ENCODE measurements at regions not wholly inside any gene's neighbourhood (a gene's known extent, or its start where the extent isn't known, plus 50 kb on each side); places are given as distances from the start of the nearest gene placed in this dataset.
A peak's percentile ranks its signal among the peaks of the same experiment; 100 is the strongest.

DNA sequence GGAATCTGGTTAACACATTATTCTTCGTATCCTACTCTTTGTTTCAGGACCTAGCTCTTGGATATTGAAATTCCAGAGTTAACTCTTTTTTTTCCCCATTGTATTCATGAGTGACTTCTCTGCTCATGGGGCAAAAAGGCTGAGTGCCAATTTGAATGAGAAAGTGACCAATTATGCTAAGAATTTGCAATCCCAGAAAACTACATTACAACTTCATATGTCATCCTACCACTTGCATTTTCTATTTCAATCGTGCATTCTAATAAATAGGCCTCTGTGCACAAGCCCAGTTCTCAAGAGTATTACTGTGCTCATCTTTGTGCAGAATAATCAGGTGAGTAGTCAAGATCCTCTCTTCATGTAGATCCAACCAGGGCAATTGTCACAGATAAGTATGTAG is 537.8 kb downstream of the OTOL1 start:
- TF ChIP-seq, protein P1, sequence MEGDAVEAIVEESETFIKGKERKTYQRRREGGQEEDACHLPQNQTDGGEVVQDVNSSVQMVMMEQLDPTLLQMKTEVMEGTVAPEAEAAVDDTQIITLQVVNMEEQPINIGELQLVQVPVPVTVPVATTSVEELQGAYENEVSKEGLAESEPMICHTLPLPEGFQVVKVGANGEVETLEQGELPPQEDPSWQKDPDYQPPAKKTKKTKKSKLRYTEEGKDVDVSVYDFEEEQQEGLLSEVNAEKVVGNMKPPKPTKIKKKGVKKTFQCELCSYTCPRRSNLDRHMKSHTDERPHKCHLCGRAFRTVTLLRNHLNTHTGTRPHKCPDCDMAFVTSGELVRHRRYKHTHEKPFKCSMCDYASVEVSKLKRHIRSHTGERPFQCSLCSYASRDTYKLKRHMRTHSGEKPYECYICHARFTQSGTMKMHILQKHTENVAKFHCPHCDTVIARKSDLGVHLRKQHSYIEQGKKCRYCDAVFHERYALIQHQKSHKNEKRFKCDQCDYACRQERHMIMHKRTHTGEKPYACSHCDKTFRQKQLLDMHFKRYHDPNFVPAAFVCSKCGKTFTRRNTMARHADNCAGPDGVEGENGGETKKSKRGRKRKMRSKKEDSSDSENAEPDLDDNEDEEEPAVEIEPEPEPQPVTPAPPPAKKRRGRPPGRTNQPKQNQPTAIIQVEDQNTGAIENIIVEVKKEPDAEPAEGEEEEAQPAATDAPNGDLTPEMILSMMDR (conservative IDR thresholded peaks at IDR 0.05; ENCODE audit: low read depth, low read length): no peak
- peak; percentile 69 for DNase-seq (ENCODE audit: low read depth)
- H3K4me3 ChIP-seq (ENCODE audit: low read length): no peak overlapping the region

DNA sequence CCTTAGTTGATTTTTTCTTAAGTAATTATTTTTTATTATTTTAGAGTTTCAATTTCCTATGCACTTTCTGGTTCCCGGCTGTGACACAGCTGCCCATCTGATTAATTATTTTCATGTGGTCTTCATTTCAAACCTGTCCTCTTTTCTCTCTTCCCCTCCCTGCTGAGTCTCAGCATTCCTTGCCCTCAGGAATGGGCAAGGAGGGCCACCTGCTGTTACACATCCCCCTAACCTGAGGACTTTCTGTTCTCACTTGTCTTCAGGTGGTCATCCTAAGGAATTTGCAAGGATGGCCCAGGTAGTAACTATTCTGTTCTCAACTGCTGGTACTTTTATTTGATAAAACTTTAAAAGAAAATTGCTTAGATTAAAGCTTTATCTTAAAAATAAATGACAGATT is 545.0 kb downstream of the OTOL1 start:
- TF ChIP-seq, protein P1 (conservative IDR thresholded peaks at IDR 0.05; ENCODE audit: low read depth, low read length): no peak
- H3K4me3 ChIP-seq (ENCODE audit: low read length): no peak overlapping the region
- DNase-seq (ENCODE audit: low read depth): no peak

DNA sequence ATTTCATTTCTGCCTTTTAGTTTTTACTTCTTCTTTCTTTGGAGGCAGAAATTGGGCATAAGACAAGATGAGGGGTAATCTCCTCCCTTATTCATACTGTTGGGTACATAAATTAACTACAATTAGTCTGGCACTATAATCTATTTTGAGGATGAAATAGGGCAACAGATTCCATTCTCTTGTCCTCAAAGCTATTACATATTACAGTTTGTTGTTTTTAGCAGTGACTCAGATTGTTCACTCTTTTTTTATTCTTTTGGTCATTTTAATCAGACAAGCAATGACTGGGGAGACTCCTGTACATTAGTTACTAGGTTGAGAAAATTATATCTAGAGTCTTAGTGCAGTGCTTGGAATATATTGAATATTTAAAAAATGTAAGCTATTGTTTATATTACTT is 556.0 kb downstream of the OTOL1 start:
- no peak for DNase-seq (ENCODE audit: low read depth)
- H3K4me3 ChIP-seq (ENCODE audit: low read length): no peak overlapping the region
- TF ChIP-seq, protein P1 (conservative IDR thresholded peaks at IDR 0.05; ENCODE audit: low read depth, low read length): no peak

DNA sequence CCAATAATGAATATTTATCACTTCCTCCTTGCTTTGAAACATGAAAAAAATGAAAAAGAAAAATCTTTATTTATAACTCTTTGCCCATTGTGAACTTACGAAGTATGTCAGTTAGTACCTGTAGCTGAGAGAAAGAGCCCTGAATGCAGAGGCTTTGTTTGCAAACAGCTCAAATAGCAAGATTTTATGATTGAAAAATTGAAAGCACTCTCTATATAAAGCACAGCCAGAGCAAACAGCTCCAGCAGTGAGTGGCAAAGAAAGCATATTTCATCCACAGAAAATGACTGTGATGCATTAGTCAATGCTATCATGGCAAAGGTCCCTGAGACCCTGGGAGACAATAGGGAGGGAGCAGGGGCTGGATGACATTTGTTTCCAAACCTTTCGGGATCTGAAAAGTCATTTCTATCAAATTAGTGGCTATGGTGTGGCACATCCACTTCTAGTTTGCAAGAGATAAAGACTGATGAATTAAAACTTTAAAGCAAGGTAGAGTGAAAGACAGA is 576.1 kb downstream of the OTOL1 start:
- DNase-seq (ENCODE audit: low read depth): no peak
- TF ChIP-seq, protein P1 (conservative IDR thresholded peaks at IDR 0.05; ENCODE audit: low read depth, low read length): no peak
- no peak overlapping the region for H3K4me3 ChIP-seq (ENCODE audit: low read length)

DNA sequence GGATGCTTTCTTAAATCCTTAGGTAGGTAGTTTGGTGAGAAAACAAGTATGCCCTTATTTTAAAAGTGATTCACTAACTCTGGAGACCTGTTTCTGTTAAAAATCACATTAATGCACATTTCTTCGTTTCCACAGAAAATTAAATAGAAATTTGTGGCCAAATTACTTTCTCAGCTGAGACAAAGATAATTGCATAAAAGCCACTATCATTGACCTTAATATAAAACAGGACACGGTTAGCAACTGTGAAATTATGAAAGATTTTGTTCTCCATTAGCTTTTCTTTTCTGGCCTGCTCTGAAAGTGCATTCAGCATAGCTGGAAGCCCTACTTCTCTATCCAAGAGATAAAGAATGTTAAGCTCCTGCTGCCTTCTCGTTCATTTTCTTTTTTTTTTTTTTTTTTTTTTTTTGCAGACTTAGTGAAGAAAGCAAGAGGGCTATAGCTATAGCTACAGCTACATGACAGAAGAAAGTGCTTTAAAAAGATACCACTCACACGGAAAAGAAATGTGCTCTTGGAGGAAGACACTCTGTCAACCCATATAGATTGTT is 576.9 kb downstream of the OTOL1 start:
- TF ChIP-seq, protein P1 (conservative IDR thresholded peaks at IDR 0.05; ENCODE audit: low read depth, low read length): no peak
- no peak overlapping the region for H3K4me3 ChIP-seq (ENCODE audit: low read length)
- DNase-seq (ENCODE audit: low read depth): no peak

DNA sequence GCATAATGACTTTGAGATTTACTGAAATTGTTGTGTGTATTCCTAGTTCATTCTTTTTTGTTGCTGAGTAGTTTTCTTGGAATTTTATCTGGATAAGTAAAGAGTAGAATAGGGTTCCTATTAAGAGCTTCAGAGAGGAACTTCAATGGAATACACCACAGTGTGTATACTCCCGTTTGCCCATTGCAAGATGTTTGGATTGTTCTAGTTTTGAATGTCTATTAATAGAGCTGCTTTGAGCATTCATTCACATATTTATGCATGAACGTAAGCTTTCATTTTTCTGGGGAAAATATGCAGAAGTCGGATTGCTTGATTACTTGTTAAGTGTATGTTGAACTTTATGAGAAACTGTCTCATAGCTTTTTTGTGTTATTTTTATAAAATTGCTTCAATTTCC is 580.5 kb downstream of the OTOL1 start:
- H3K4me3 ChIP-seq (ENCODE audit: low read length): no peak overlapping the region
- TF ChIP-seq, protein P1 (conservative IDR thresholded peaks at IDR 0.05; ENCODE audit: low read depth, low read length): no peak
- no peak for DNase-seq (ENCODE audit: low read depth)

DNA sequence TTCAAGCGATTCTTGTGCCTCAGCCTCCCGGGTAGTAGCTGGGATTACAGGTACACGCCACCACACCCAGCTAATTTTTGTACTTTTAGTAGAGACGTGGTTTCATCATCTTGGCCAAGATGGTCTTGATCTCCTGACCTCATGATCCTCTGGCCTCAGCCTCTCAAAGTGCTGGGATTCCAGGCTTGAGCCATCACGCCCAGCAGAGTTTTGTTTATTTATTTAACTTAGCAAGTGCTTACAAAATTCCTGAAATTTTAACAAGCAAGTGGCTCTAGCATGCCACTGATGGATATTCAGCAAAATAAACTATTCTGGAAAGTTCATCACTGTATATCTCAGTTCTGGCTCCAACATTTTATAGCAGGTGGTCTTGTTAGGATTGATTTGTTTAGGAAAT is 585.9 kb downstream of the OTOL1 start:
- no peak overlapping the region for H3K4me3 ChIP-seq (ENCODE audit: low read length)
- TF ChIP-seq, protein P1 (conservative IDR thresholded peaks at IDR 0.05; ENCODE audit: low read depth, low read length): no peak
- DNase-seq (ENCODE audit: low read depth): no peak
